ENCODE measurements at regions not wholly inside any gene's neighbourhood (a gene's known extent, or its start where the extent isn't known, plus 50 kb on each side); places are given as distances from the start of the nearest gene placed in this dataset.

GRCh38 chr12:110998971-110999370, 78.6 kb upstream of the MYL2 start:
- H3K4me3 ChIP-seq (ENCODE audit: low read depth, low read length), result no peak overlapping the region
- no peaks in the 10 kb centered on the region for H3K36me3 ChIP-seq (ENCODE audit: control insufficient read depth, insufficient read depth, low read length)
- H3K27me3 ChIP-seq (ENCODE audit: control insufficient read depth, insufficient read depth, low read length), result no peaks in the 10 kb centered on the region
- H3K9ac ChIP-seq (ENCODE audit: low read length), result no peak overlapping the region
- peaks cover 16% of the 10 kb centered on the region for H3K9me3 ChIP-seq (ENCODE audit: control insufficient read depth, insufficient read depth, low read depth, low read length)
- no peaks in the 10 kb centered on the region for H3K4me1 ChIP-seq (ENCODE audit: control insufficient read depth, insufficient read depth, low read length)
- no peak overlapping the region for H3K27ac ChIP-seq (ENCODE audit: low read depth, low read length)

GRCh38 chr12:110998165-110998564, 77.8 kb upstream of the MYL2 start:
- H3K4me3 ChIP-seq (ENCODE audit: low read depth, low read length), result no peak overlapping the region
- no peaks in the 10 kb centered on the region for H3K27me3 ChIP-seq (ENCODE audit: control insufficient read depth, insufficient read depth, low read length)
- no peak overlapping the region for H3K27ac ChIP-seq (ENCODE audit: low read depth, low read length)
- no peaks in the 10 kb centered on the region for H3K4me1 ChIP-seq (ENCODE audit: control insufficient read depth, insufficient read depth, low read length)
- H3K9ac ChIP-seq (ENCODE audit: low read length), result no peak overlapping the region
- H3K9me3 ChIP-seq (ENCODE audit: control insufficient read depth, insufficient read depth, low read depth, low read length), result peaks cover 16% of the 10 kb centered on the region
- H3K36me3 ChIP-seq (ENCODE audit: control insufficient read depth, insufficient read depth, low read length), result no peaks in the 10 kb centered on the region

GRCh38 chr12:110996415-110996814, 76.0 kb upstream of the MYL2 start:
- Histone ChIP-seq H3K36me3 (ENCODE audit: control insufficient read depth, insufficient read depth, low read length) (no peaks in the 10 kb centered on the region), H3K4me3 (ENCODE audit: low read depth, low read length) (no peak overlapping the region), H3K9me3 (ENCODE audit: control insufficient read depth, insufficient read depth, low read depth, low read length) (peaks cover 16% of the 10 kb centered on the region), H3K4me1 (ENCODE audit: control insufficient read depth, insufficient read depth, low read length) (no peaks in the 10 kb centered on the region), H3K9ac (ENCODE audit: low read length) (no peak overlapping the region), H3K27ac (ENCODE audit: low read depth, low read length) (no peak overlapping the region), H3K27me3 (ENCODE audit: control insufficient read depth, insufficient read depth, low read length) (no peaks in the 10 kb centered on the region)

GRCh38 chr12:110995615-110996014, 75.2 kb upstream of the MYL2 start:
- no peaks in the 10 kb centered on the region for H3K4me1 ChIP-seq (ENCODE audit: control insufficient read depth, insufficient read depth, low read length)
- no peaks in the 10 kb centered on the region for H3K27me3 ChIP-seq (ENCODE audit: control insufficient read depth, insufficient read depth, low read length)
- H3K4me3 ChIP-seq (ENCODE audit: low read depth, low read length), result no peak overlapping the region
- H3K27ac ChIP-seq (ENCODE audit: low read depth, low read length), result no peak overlapping the region
- no peak overlapping the region for H3K9ac ChIP-seq (ENCODE audit: low read length)
- peaks cover 16% of the 10 kb centered on the region for H3K9me3 ChIP-seq (ENCODE audit: control insufficient read depth, insufficient read depth, low read depth, low read length)
- H3K36me3 ChIP-seq (ENCODE audit: control insufficient read depth, insufficient read depth, low read length), result no peaks in the 10 kb centered on the region

GRCh38 chr12:110995016-110995415, 74.6 kb upstream of the MYL2 start:
- H3K9me3 ChIP-seq (ENCODE audit: control insufficient read depth, insufficient read depth, low read depth, low read length), result peaks cover 16% of the 10 kb centered on the region
- H3K9ac ChIP-seq (ENCODE audit: low read length), result no peak overlapping the region
- H3K4me1 ChIP-seq (ENCODE audit: control insufficient read depth, insufficient read depth, low read length), result no peaks in the 10 kb centered on the region

GRCh38 chr12:110993434-110993833, 73.1 kb upstream of the MYL2 start:
- no peaks in the 10 kb centered on the region for H3K27me3 ChIP-seq (ENCODE audit: control insufficient read depth, insufficient read depth, low read length)
- no peak overlapping the region for H3K4me3 ChIP-seq (ENCODE audit: low read depth, low read length)
- no peak overlapping the region for H3K27ac ChIP-seq (ENCODE audit: low read depth, low read length)
- H3K36me3 ChIP-seq (ENCODE audit: control insufficient read depth, insufficient read depth, low read length), result no peaks in the 10 kb centered on the region
- no peaks in the 10 kb centered on the region for H3K4me1 ChIP-seq (ENCODE audit: control insufficient read depth, insufficient read depth, low read length)
- no peak overlapping the region for H3K9ac ChIP-seq (ENCODE audit: low read length)
- peaks cover 7% of the 10 kb centered on the region for H3K9me3 ChIP-seq (ENCODE audit: control insufficient read depth, insufficient read depth, low read depth, low read length)

More at GRCh38 chr12:110995016-110995415, 74.6 kb upstream of the MYL2 start:
- H3K4me3 ChIP-seq (ENCODE audit: low read depth, low read length), result no peak overlapping the region
- no peaks in the 10 kb centered on the region for H3K27me3 ChIP-seq (ENCODE audit: control insufficient read depth, insufficient read depth, low read length)
- no peak overlapping the region for H3K27ac ChIP-seq (ENCODE audit: low read depth, low read length)
- H3K36me3 ChIP-seq (ENCODE audit: control insufficient read depth, insufficient read depth, low read length), result no peaks in the 10 kb centered on the region

GRCh38 chr12:110992909-110993308, 72.5 kb upstream of the MYL2 start:
- H3K27ac ChIP-seq (ENCODE audit: low read depth, low read length), result no peak overlapping the region
- H3K9ac ChIP-seq (ENCODE audit: low read length), result no peak overlapping the region
- H3K27me3 ChIP-seq (ENCODE audit: control insufficient read depth, insufficient read depth, low read length), result no peaks in the 10 kb centered on the region
- no peak overlapping the region for H3K4me3 ChIP-seq (ENCODE audit: low read depth, low read length)
- no peaks in the 10 kb centered on the region for H3K4me1 ChIP-seq (ENCODE audit: control insufficient read depth, insufficient read depth, low read length)
- no peaks in the 10 kb centered on the region for H3K36me3 ChIP-seq (ENCODE audit: control insufficient read depth, insufficient read depth, low read length)
- H3K9me3 ChIP-seq (ENCODE audit: control insufficient read depth, insufficient read depth, low read depth, low read length), result peaks cover 3% of the 10 kb centered on the region

GRCh38 chr12:110983811-110984210, 63.4 kb upstream of the MYL2 start:
- Histone ChIP-seq H3K4me3 (ENCODE audit: low read depth, low read length) (no peak overlapping the region), H3K27me3 (ENCODE audit: control insufficient read depth, insufficient read depth, low read length) (peaks cover 6% of the 10 kb centered on the region; the same call in 1 of the 2 replicates), H3K27ac (ENCODE audit: low read depth, low read length) (no peak overlapping the region), H3K36me3 (ENCODE audit: control insufficient read depth, insufficient read depth, low read length) (no peaks in the 10 kb centered on the region), H3K4me1 (ENCODE audit: control insufficient read depth, insufficient read depth, low read length) (no peaks in the 10 kb centered on the region), H3K9me3 (ENCODE audit: control insufficient read depth, insufficient read depth, low read depth, low read length) (no peaks in the 10 kb centered on the region), H3K9ac (ENCODE audit: low read length) (no peak overlapping the region)

GRCh38 chr12:110972866-110973265, 52.5 kb upstream of the MYL2 start:
- no peak overlapping the region for H3K4me3 ChIP-seq (ENCODE audit: low read depth, low read length)
- H3K4me1 ChIP-seq (ENCODE audit: control insufficient read depth, insufficient read depth, low read length), result no peaks in the 10 kb centered on the region
- H3K36me3 ChIP-seq (ENCODE audit: control insufficient read depth, insufficient read depth, low read length), result no peaks in the 10 kb centered on the region
- H3K9ac ChIP-seq (ENCODE audit: low read length), result no peak overlapping the region
- H3K9me3 ChIP-seq (ENCODE audit: control insufficient read depth, insufficient read depth, low read depth, low read length), result no peaks in the 10 kb centered on the region; the same call in 1 of the 2 replicates
- H3K27me3 ChIP-seq (ENCODE audit: control insufficient read depth, insufficient read depth, low read length), result no peaks in the 10 kb centered on the region; the same call in 1 of the 2 replicates
- H3K27ac ChIP-seq (ENCODE audit: low read depth, low read length), result no peak overlapping the region

GRCh38 chr12:110971936-110972335, 51.6 kb upstream of the MYL2 start:
- Histone ChIP-seq H3K27me3 (ENCODE audit: control insufficient read depth, insufficient read depth, low read length) (peaks cover 5% of the 10 kb centered on the region; the same call in 1 of the 2 replicates), H3K9ac (ENCODE audit: low read length) (no peak overlapping the region), H3K36me3 (ENCODE audit: control insufficient read depth, insufficient read depth, low read length) (no peaks in the 10 kb centered on the region), H3K27ac (ENCODE audit: low read depth, low read length) (no peak overlapping the region), H3K9me3 (ENCODE audit: control insufficient read depth, insufficient read depth, low read depth, low read length) (no peaks in the 10 kb centered on the region; the same call in 1 of the 2 replicates), H3K4me1 (ENCODE audit: control insufficient read depth, insufficient read depth, low read length) (no peaks in the 10 kb centered on the region), H3K4me3 (ENCODE audit: low read depth, low read length) (no peak overlapping the region)

- Histone ChIP-seq H3K27me3 (ENCODE audit: control insufficient read depth, insufficient read depth, low read length) (peaks cover 5% of the 10 kb centered on the region; the same call in 1 of the 2 replicates), H3K36me3 (ENCODE audit: control insufficient read depth, insufficient read depth, low read length) (no peaks in the 10 kb centered on the region), H3K4me1 (ENCODE audit: control insufficient read depth, insufficient read depth, low read length) (no peaks in the 10 kb centered on the region), H3K9ac (ENCODE audit: low read length) (no peak overlapping the region), H3K27ac (ENCODE audit: low read depth, low read length) (no peak overlapping the region), H3K4me3 (ENCODE audit: low read depth, low read length) (no peak overlapping the region), H3K9me3 (ENCODE audit: control insufficient read depth, insufficient read depth, low read depth, low read length) (no peaks in the 10 kb centered on the region; the same call in 1 of the 2 replicates)
Observed at GRCh38 chr12:110971189-110971920, 51.0 kb upstream of the MYL2 start.

Data from HUES6 (cell line).